ENCODE measurements at regions not wholly inside any gene's neighbourhood (a gene's known extent, or its start where the extent isn't known, plus 50 kb on each side); places are given as distances from the start of the nearest gene placed in this dataset.

- no peaks in the 10 kb centered on the region for H3K36me3 ChIP-seq (replicated peaks; ENCODE audit: insufficient read depth, low read length)
- H4K20me1 ChIP-seq (ENCODE audit: insufficient read depth, low read length), result no peaks in the 10 kb centered on the region
- H3K27ac ChIP-seq (ENCODE audit: low read length), result no peak overlapping the region
- H2AFZ ChIP-seq (ENCODE audit: low read length), result no peak overlapping the region
- H3K9ac ChIP-seq (ENCODE audit: low read length), result no peak overlapping the region
- no peaks in the 10 kb centered on the region for H3K9me3 ChIP-seq (replicated peaks; ENCODE audit: insufficient read depth, low read length)
- H3K9me2 ChIP-seq (replicated peaks; ENCODE audit: insufficient read depth, low read length), result no peaks in the 10 kb centered on the region
- no peak for DNase-seq
- H3K79me2 ChIP-seq (ENCODE audit: low read length), result no peaks in the 10 kb centered on the region
- no peak overlapping the region for H3K4me3 ChIP-seq (ENCODE audit: low read length)
- no peaks in the 10 kb centered on the region for H3K27me3 ChIP-seq (replicated peaks; ENCODE audit: insufficient read depth, low read length)
- no peaks in the 10 kb centered on the region for H3F3A ChIP-seq (ENCODE audit: insufficient read depth, low read length)
- H3K4me2 ChIP-seq (ENCODE audit: low read depth, low read length), result no peak overlapping the region
- no peak for TF ChIP-seq CTCF (IDR thresholded peaks at IDR 0.05; ENCODE audit: low read length)
- TF ChIP-seq EZH2phosphoT487 (IDR thresholded peaks at IDR 0.05; ENCODE audit: low read length), result no peak
- TF ChIP-seq EZH2 (optimal IDR thresholded peaks at IDR 0.05; ENCODE audit: low read depth, low read length), result no peak
- H3K4me1 ChIP-seq (ENCODE audit: low read length), result no peaks in the 10 kb centered on the region
Observed at GRCh38 chr3:102896851-102897621, 462.2 kb downstream of the ZPLD1 start.

GRCh38 chr3:102904629-102905028 is 469.8 kb downstream of the ZPLD1 start:
- Histone ChIP-seq H3K4me2 (ENCODE audit: low read depth, low read length) (no peak overlapping the region), H3K4me1 (ENCODE audit: low read length) (no peaks in the 10 kb centered on the region), H3K4me3 (ENCODE audit: low read length) (no peak overlapping the region), H3K27ac (ENCODE audit: low read length) (no peak overlapping the region), H3K9me3 (replicated peaks; ENCODE audit: insufficient read depth, low read length) (no peaks in the 10 kb centered on the region), H3K36me3 (replicated peaks; ENCODE audit: insufficient read depth, low read length) (no peaks in the 10 kb centered on the region), H3K9ac (ENCODE audit: low read length) (no peak overlapping the region), H4K20me1 (ENCODE audit: insufficient read depth, low read length) (no peaks in the 10 kb centered on the region), H3K9me2 (replicated peaks; ENCODE audit: insufficient read depth, low read length) (no peaks in the 10 kb centered on the region), H3K27me3 (replicated peaks; ENCODE audit: insufficient read depth, low read length) (no peaks in the 10 kb centered on the region), H2AFZ (ENCODE audit: low read length) (no peak overlapping the region), H3K79me2 (ENCODE audit: low read length) (no peaks in the 10 kb centered on the region), H3F3A (ENCODE audit: insufficient read depth, low read length) (no peaks in the 10 kb centered on the region)
- TF ChIP-seq CTCF (IDR thresholded peaks at IDR 0.05; ENCODE audit: low read length), result no peak
- TF ChIP-seq EZH2phosphoT487 (IDR thresholded peaks at IDR 0.05; ENCODE audit: low read length), result no peak
- no peak for TF ChIP-seq EZH2 (optimal IDR thresholded peaks at IDR 0.05; ENCODE audit: low read depth, low read length)
- no peak for DNase-seq

- H3K36me3 ChIP-seq (replicated peaks; ENCODE audit: insufficient read depth, low read length), result no peaks in the 10 kb centered on the region
- H3K4me2 ChIP-seq (ENCODE audit: low read depth, low read length), result no peak overlapping the region
- no peak for DNase-seq
- no peaks in the 10 kb centered on the region for H3K27me3 ChIP-seq (replicated peaks; ENCODE audit: insufficient read depth, low read length)
- H3K9ac ChIP-seq (ENCODE audit: low read length), result no peak overlapping the region
- no peaks in the 10 kb centered on the region for H3K79me2 ChIP-seq (ENCODE audit: low read length)
- TF ChIP-seq CTCF (IDR thresholded peaks at IDR 0.05; ENCODE audit: low read length) (no peak), EZH2 (optimal IDR thresholded peaks at IDR 0.05; ENCODE audit: low read depth, low read length) (no peak), EZH2phosphoT487 (IDR thresholded peaks at IDR 0.05; ENCODE audit: low read length) (no peak)
- H3K4me3 ChIP-seq (ENCODE audit: low read length), result no peak overlapping the region
- H4K20me1 ChIP-seq (ENCODE audit: insufficient read depth, low read length), result no peaks in the 10 kb centered on the region
- H3K9me2 ChIP-seq (replicated peaks; ENCODE audit: insufficient read depth, low read length), result no peaks in the 10 kb centered on the region
- no peaks in the 10 kb centered on the region for H3F3A ChIP-seq (ENCODE audit: insufficient read depth, low read length)
- no peaks in the 10 kb centered on the region for H3K9me3 ChIP-seq (replicated peaks; ENCODE audit: insufficient read depth, low read length)
- no peak overlapping the region for H3K27ac ChIP-seq (ENCODE audit: low read length)
- H3K4me1 ChIP-seq (ENCODE audit: low read length), result no peaks in the 10 kb centered on the region
- H2AFZ ChIP-seq (ENCODE audit: low read length), result no peak overlapping the region
Observed at GRCh38 chr3:102905811-102906210, 471.0 kb downstream of the ZPLD1 start.

All from MM.1S (cell line).